ENCODE measurements at regions not wholly inside any gene's neighbourhood (a gene's known extent, or its start where the extent isn't known, plus 50 kb on each side); places are given as distances from the start of the nearest gene placed in this dataset.
"Not testable (repeated sequence)": the region's sequence is repeated elsewhere in the genome, so short reads cannot be mapped to it uniquely, and the experiment has no call there.

DNA sequence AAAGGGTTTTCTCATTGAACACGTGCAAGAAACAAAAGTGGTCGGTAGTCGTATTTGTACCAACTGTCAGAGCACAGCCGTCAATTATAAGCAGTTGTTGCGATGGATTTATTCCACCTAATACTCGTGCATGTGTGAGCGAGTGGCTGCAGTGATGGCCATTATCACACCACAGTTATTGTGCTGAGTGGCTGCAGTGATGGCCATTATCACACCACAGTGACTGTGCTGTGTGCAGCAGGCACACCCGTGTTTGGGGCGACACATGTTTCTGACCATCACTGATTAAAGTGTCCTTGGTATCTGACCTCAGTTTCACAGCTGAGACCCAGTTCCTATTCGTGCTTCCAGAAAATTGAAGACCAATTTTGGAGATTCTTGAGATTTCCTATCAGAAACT lies 142.9 kb upstream of the PFKP start:
- no peak for DNase-seq (ENCODE audit: low read depth in 1 of 2, low spot score in 1 of 2)

DNA sequence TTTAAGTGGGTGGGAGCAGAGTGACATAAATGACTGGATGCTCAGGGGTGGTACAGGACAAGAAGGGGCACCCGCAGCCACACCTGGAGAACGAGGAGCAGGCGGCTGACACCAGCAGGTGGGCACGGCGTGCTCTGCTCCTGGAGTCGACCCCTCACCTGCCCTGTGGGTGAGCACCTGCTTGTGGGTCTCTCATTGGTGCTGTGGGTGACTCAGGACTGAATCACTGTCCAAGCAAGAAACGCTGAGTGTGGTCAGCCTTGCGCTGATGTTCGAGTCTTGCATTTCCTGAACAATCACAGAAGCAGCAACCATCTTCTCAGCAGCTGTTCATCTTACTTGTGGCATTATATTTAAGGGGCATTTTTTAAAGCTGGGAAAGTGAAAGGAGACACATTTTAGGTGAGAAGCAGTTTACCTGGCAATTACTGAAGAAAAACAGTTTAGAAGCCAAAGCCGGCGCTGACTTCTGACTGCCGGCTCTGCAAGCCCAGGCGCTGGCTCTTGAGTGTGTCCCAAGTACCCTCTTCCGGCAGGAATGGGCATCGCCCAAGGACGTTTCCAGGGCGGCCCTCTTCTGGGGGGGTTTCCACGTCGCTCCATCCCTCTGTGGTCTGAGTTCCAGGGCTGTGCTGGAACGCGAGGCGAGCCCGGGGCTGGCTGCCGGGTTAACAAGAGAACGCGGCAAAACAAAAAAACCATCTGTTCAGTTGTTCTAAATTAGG lies 145.2 kb upstream of the PFKP start:
- no peak for DNase-seq (ENCODE audit: low read depth in 1 of 2, low spot score in 1 of 2)

DNA sequence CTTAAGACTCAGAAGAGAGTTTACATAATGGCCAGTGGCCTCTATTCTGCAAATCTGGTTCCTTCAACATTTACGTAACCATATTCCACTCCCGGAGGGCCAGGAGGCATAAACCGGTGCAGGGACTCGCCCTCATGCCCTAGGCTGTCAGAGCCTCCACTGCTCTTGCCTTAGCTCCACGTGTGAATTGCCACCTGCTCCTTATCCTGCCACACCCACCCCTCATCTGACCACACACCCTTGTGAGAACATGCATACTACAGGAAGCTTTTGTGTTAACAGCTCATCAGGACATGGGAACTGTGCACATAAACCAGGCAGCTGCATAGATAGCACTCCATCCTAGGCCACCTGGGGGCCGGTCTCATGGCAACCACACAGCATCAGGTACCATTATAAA lies 146.7 kb upstream of the PFKP start:
- DNase-seq (ENCODE audit: low read depth in 1 of 2, low spot score in 1 of 2): no peak

DNA sequence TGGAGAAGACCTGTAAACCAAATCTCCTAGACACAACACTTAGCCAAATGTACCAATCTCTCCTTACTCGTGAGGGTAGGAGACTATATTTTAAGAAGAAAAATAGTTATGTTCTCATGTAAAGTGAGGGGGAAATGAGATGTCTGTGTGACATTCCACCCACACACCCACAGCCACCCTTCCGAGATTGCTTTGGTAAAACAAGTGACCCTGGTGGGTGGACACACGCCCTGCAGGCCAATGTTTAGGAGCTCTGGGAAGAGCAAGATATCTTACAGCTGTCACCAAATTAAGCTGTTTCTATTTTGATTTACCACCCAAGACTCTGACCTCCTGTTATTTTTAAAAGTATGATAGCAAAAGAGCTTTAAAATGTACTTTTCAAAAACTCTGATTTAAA lies 147.2 kb upstream of the PFKP start:
- DNase-seq (ENCODE audit: low read depth in 1 of 2, low spot score in 1 of 2): no peak

DNA sequence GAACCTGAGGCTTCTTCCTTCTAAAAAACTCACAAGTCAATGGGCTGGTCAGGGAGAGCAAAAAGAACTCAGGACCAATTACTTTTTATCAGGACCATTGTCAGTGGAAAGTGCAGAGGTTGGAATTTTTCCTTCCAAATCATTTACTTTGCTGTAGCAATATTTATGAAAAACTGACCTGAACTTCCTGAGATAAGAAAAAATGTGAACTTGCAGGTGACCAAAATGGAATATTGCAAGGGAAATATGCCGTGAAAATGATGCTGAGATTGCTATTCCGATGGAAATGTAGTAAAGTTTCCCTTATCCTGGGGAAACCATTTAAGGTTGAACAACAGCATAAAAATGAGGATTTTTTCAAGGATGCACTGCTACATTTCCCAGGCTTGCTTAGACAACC lies 148.3 kb upstream of the PFKP start:
- no peak for DNase-seq (ENCODE audit: low read depth in 1 of 2, low spot score in 1 of 2)

DNA sequence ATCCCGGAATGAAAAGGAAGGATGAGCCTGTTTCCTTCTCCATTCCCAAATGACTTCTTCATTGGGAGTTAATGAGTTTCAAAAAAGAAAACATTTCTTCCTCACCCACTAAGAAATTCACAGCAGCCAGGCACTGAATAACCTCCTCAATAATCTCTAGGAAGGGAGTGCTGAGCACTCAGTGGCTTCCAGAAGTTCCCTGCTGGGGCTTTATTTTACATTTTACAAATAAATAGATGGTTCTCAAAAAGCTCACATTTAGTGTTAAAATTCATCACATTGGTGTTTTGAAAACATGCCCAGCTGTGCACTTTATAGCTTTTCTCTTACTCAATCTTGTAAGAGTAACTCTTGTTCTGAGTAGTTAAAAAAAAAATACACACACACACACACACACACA lies 148.9 kb upstream of the PFKP start:
- DNase-seq (ENCODE audit: low read depth in 1 of 2, low spot score in 1 of 2): no peak

DNA sequence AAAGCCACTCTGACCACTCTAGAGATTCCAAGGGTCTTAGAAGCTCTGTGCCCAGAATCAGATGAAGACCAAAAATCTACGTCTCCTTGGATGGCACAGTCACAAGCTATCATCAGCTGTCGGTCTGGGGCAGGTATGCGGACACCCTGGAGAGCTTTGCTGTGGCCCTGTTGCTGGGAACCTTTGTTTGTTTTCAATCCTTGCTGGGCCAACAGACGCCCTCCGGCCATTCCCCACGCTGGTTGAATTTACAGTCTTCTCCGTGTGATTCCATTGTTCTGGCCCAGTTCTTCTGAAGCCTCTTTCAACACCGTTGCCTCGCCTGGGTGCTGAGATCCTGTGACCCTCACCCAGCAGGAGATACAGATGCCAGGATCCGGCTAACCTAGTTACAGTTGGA lies 149.4 kb upstream of the PFKP start:
- no peak for DNase-seq (ENCODE audit: low read depth in 1 of 2, low spot score in 1 of 2)

DNA sequence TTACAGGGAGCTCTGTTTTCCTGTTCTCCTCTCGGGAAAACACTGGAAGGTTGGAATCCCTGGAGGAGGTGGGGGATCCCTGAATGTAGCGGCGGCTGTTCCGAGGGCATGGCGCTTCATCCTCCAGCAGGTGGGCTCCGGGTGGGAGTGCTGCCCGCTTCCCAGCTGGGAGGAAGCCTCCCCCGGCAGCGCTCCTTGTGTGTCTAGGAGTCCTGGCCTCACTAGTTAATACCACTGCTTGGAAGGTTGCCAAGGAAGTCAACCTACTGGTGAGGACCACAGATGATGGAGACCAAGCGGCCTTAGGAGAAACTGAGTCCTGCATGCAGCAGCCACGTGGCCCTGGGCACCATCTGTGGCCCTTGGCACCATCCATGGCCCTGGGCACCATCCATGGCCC lies 151.9 kb upstream of the PFKP start:
- DNase-seq (ENCODE audit: low read depth in 1 of 2, low spot score in 1 of 2): no peak

DNA sequence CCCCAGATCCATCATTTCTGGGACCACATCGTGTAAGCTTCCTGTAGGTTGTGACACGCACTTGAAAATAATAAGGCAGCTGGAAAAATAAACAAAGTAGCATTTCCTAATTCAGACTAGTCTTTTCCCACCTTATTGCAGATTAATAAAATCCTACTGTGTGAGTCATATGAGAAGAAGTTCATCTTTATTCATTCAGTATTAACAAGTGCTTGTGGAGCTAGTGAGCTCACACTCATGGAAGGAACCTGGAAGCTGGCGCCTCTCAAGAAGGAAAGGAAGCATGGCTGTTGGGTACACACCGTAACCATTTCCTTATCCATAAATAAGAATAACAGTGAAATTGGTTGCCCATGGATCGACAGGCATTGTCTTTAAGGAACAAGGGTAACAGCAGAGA lies 152.6 kb upstream of the PFKP start:
- DNase-seq (ENCODE audit: low read depth in 1 of 2, low spot score in 1 of 2): no peak

DNA sequence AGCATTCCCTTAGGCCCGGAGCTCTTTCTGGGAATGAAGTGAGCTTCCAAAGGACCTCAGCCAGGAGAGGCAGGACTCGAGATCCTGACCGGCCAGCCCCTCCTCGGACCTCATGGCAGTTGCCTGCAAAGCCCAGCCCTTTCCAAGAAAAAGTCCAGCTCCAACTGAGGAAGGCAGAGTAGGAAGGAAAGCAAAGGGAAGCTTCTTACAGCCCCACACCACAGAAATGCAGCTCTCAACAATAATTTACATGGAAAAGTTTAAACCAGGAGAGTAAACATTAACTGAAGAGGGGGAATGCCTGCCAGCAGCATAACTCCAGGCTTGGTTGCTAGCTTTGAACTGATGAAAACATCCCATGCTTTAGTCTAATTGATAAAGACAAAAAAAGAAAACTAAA lies 153.9 kb upstream of the PFKP start:
- no peak for DNase-seq (ENCODE audit: low read depth in 1 of 2, low spot score in 1 of 2)

DNA sequence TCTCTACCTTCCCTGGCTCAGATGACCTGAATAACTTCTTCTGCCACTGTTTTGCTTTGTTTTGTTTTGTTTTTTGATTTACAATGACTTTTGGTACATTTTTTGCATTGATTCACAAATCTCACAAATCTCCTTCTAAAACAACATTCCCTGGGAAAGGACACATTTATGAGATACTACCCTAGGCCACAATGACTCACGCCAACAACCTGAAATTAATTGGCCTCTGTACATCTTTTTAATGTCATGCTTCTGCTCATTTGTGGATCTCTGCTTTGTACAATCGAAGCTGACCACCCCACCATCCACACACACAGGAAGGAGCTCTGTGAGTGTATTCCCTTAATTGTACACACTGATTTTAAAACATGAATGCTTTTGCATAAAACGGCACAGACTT lies 156.7 kb upstream of the PFKP start:
- no peak for DNase-seq (ENCODE audit: low read depth in 1 of 2, low spot score in 1 of 2)

DNA sequence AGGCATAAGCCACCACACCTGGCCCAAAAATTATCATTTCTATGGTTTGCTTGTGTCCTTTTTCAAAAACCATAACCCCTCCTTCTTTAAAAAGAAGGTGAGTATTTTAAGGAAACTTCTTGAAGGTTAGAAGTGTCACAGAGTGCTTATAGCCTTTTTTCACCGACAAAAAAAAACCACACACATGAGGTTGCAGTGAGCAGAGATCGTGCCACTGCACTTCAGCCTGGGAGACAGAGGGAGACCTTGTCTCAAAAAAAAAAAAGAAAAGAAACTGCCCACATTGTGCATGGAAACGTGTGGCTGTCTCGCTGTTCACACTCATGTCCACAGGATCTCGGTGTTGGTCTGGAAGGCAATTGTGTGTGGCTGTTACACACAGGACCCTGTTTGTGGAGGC lies 157.4 kb upstream of the PFKP start:
- no peak for DNase-seq (ENCODE audit: low read depth in 1 of 2, low spot score in 1 of 2)

DNA sequence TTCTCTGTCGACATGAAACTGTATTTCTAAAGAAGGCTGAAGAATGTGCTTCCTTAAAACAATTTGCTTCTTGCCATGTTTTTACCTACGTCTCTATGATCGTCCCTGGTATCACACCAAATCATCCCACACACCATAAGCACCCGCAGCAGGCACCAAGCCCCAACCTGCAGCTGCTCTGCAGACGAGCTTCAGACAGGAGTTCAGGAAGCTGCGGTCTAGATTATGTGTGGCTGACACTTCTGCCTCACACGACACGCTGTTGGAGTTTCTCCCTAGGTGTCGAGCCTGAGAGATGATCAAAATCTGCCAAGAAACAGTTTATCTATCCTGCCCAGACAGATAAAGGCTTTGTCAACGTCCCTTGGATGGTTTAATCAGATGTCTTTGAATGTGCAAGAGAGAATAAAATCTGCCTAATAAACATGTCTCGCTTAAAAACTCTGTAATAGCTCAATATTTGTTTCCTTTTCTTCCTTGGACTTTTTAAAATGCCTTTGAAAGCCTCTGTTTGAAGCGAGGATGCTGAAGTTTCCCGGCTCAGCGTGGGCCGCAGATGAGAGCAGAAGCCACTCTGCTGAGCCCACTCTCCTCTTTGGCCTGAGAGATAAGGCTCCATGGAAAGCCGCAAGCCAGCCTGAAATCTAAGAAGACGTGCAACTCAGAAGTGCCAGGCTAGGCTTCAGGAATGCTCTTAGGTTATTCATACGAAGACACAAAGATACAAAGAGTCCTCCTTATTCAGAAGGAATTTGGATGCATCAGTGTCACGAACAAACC lies 158.3 kb upstream of the PFKP start:
- DNase-seq (ENCODE audit: low read depth in 1 of 2, low spot score in 1 of 2): no peak

DNA sequence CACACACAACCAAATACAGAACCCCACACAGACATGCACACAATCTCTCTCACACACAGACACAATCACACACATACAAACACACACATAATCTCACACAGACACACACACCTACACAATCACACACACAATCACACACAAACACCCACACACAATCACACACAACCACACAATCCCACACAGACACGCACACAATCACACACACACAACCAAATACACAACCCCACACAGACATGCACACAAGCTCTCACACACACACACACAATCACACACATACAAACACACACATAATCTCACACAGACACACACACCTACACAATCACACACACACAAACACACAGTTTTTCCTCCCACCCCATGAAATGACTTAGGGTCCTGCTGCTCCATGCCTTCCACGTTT lies 160.4 kb upstream of the PFKP start:
- no peak for DNase-seq (ENCODE audit: low read depth in 1 of 2, low spot score in 1 of 2)

DNA sequence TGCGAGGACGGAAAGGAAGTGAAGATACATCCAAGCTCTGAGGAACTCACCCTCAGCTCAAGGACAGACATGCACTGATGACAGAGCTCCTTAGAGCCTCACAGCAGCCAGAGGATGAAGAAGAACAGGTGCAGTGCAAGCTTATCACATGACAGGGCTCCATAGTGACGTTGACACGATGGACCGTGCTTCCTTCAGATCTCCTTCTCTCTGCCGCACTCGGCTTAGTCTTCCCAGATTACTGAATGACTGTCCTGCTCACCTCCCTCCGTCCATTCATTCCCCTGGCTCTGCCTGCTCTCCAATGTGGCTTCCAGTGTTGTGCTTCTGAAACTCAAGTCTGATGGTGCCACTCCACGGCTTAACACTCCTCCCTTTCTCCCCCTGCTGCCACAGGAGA lies 161.5 kb upstream of the PFKP start:
- DNase-seq (ENCODE audit: low read depth in 1 of 2, low spot score in 1 of 2): no peak

DNA sequence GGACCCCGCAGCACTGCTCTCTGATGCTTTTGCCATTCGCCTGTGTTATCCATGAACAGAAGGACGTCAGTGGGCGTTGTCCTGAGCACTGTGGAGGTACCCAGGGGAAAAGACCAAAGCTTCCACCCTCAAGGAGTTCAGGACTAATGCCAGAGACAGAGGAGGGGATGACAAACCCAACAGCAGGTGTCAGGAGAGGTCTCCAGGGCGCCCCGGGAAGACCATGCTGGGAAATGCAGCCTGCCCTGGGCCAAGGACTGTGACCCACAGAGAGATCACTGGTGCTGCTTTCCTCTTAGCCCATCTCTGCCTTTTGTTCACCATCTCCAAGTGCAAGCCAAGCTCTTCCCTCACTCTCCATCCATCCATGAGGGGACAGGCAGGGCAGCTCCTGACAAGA lies 166.8 kb upstream of the PFKP start:
- no peak for DNase-seq (ENCODE audit: low read depth in 1 of 2, low spot score in 1 of 2)

DNA sequence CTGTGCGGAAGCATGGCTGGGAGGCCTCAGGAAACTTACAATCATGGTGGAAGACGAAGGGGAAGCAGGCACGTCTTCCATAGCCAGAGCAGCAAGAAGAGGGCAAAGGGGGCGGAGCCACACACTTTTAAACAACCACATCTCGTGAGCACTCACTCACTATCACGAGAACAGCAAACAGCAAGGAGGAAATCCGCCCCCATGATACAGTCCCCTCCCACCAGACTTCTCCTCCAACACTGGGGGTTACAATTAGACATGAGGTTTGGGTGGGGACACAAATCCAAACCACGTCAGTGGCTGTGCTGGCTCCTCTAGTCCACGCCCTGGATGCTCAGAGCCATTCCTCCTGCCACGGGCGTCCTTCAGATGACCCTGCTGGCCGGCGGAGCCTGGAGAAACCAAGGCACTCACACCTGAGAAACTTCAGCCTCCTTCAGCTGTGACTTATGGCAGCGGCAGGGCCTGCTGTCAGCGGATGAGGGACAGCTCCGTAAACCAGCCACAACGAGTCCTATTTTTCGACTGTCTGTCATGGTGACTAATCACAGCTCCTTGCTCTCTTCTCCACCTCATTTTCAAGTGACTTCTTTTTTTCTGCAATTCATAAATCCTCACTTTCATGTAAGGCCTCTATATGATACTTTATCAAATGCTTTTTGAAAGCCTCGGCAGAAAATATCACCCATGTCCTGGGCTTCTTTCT lies 167.9 kb upstream of the PFKP start:
- no peak for DNase-seq (ENCODE audit: low read depth in 1 of 2, low spot score in 1 of 2)

DNA sequence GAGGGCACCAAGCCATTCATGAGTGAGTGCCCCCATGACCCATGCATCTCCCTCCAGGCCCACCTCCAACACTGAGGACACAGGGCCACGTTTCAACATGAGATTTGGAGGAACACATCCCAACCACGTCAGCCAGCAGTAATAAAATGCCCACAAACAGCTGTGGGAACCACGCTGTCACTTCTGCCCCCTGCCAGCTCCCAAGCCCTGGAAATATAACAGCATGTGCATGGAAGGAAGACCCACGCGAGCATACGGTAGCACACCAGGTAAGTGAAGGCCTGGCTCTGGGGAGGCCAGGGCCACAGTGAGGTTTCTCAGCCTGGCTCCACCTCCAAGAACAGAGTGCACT lies 168.9 kb upstream of the PFKP start:
- no peak for DNase-seq (ENCODE audit: low read depth in 1 of 2, low spot score in 1 of 2)

DNA sequence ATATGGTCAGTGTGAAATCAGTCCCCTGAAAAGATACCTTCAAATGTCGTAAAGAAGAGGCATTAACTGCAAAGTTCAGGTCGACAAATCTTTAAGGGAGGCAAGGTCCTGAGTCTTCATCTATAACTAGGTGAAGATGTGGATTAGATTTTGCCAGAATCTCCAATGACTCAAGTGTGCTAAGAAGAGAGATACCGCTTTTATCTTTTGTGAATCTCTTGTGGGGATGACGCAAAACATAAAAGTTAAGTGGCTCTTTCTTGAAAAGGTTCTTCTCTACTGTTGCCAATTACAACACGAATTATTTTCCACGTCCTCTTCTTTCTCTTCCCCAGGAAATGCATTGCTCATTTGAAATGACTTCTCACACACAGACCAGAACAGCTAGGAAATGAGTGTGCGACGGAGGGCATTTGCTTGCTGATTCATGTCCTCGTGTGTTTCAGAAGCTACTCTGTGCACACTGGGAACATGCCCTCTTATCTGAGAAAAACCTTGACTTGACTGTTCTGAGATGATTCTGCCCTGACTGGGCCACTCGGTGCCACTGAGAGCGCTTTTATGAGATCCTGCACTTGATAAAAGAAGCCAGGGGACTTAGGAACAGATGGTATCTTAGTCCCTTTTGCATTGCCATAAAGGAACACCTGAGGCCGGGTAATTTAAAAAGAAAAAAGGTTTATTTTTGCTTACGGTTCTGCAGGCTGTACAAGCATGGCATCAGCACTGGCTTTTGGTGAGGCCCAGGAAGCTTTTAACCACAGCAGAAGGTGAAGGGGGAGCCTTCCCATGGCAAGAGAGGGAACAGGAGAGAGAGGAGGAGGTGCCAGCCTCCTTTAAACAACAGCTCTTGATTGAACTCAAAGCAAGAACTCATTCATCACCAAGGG lies 169.5 kb upstream of the PFKP start:
- no peak for DNase-seq (ENCODE audit: low read depth in 1 of 2, low spot score in 1 of 2)

DNA sequence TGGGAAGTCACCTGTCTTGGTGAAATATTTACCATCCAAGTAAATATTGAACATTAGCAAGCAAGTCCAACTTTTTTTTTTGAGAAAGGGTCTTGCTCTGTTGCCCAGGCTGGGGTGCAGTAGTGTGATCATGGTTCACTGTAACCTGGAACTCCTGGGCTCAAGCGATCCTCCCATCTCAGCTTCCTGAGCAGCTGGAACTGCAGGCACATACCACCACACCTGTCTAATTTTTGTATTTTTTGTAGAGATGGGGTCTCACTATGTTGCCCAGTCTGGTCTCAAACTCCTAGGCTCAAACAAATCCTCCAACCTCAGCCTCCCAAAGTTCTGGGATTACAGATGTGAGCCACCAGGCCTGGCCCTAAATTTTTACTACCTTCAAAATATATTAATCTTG lies 171.0 kb upstream of the PFKP start:
- DNase-seq (ENCODE audit: low read depth in 1 of 2, low spot score in 1 of 2): not testable (repeated sequence)

DNA sequence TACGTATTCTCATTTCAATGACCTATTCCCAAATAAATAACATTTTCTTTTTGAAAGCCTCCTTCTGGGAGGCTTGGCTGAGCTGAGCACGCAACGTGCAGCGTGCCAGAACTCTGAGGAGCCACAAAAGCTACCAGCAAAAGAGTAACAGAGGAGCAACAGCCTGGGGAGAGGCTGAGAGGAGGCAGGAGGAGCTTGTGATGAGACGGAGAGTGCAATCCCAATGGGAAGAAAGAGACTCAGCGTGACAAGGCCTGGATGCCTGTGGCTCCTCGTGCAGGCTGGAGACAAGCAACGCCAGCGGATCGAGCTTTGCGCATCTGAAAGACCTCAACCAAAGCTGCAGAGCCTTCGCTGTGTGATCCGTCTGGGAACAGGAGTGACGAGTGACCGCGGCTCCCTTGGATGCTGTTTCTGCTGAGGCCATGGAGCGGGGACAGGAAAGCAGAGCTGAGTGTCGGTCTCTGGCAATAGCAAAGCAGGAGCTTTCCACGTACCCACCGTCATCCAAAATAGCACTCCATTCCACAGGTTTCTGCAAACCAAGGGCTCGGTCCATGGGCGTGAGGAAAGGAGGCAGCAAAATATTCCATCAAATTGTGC lies 171.7 kb upstream of the PFKP start:
- no peak for DNase-seq (ENCODE audit: low read depth in 1 of 2, low spot score in 1 of 2)

Data from activated T-helper 1 cell treated with anti-CD3 and anti-CD28 coated beads, Interleukin-2, amount 50 U/mL, for 16 hours (primary cell).